Activated CD8-positive, alpha-beta T cell treated with anti-CD3 and anti-CD28 coated beads for 36 hours (primary cell): ENCODE measurements at regions not wholly inside any gene's neighbourhood (a gene's known extent, or its start where the extent isn't known, plus 50 kb on each side); places are given as distances from the start of the nearest gene placed in this dataset.
"Not testable (repeated sequence)": the region's sequence is repeated elsewhere in the genome, so short reads cannot be mapped to it uniquely, and the experiment has no call there.

Experiments used
- ATAC-seq: fragments of 200-7000 bp; cut with Tn5 transposase; one replicate; pipeline ENCODE4 v1.10.0; 2021; ENCODE audit warnings: mild to moderate bottlenecking, moderate library complexity
- CTCF ChIA-PET: fragments of 350-600 bp; sonication (Branson Sonifier 250); formaldehyde crosslinking; loops from one replicate; lab custom pipeline; 2021; ENCODE audit warnings: antibody characterized with exemption; lab: Charles Lee
- POLR2A ChIA-PET: fragments of 350-600 bp; sonication (Branson Sonifier 250); formaldehyde crosslinking; loops from one replicate; lab custom pipeline; 2021; ENCODE audit warnings: antibody characterized with exemption; lab: Charles Lee
- DNase-seq: peaks from one replicate; pipeline ENCODE4 v3.0.0-alpha.2; 2020
- H3K27ac Mint-ChIP-seq: one replicate; pipeline ENCODE4 v1.8.0; 2021; ENCODE audit warnings: mild to moderate bottlenecking, mixed read lengths
- H3K27me3 Mint-ChIP-seq: one replicate; pipeline ENCODE4 v1.8.0; 2021; ENCODE audit warnings: mixed read lengths
- H3K36me3 Mint-ChIP-seq: one replicate; pipeline ENCODE4 v1.8.0; 2021; ENCODE audit warnings: low read depth, mixed read lengths
- H3K4me1 Mint-ChIP-seq: one replicate; pipeline ENCODE4 v1.8.0; 2021; ENCODE audit warnings: low read depth, mixed read lengths
- H3K4me3 Mint-ChIP-seq: one replicate; pipeline ENCODE4 v1.8.0; 2021; ENCODE audit warnings: mild to moderate bottlenecking, moderate library complexity, mixed read lengths
- H3K9me3 Mint-ChIP-seq: one replicate; pipeline ENCODE4 v1.8.0; 2021; ENCODE audit warnings: mixed read lengths
- CTCF ChIP-seq: fragments of 200-600 bp; IDR thresholded peaks from one replicate; pipeline ENCODE4 v1.8.0; 2022; ENCODE audit warnings: antibody characterized with exemption, mild to moderate bottlenecking
- intact Hi-C: fragments of 100-400 bp; cut with micrococcal nuclease; formaldehyde crosslinking; loops from one replicate; pipeline ENCODE4 v1.10.0; 2022

DNA sequence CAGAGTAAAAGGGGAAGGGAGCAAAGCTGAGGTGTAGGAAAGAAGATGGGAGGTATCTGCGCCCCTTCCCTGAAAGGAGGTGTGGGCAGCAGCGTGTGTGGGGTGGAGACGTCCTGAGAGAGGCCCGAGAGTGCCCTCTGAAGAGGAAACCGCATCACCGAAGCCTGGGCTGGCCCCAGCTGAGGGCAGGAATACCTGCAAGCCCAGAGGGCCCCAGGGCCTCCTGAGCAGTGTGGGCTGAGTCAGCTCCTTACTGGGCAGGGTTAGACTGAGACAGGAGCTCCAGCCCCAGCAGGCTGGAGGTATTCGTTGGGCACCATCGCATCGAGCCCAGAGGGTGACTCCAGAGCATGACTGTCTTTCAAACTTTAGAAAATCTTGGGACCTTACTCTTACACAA lies 534.0 kb upstream of the B3GAT1 start:
- Mint-ChIP-seq H3K4me1 (no peaks in the 10 kb centered on the region), H3K36me3 (no peaks in the 10 kb centered on the region), H3K9me3 (no peaks in the 10 kb centered on the region), H3K4me3 (no peak overlapping the region), H3K27ac (no peak overlapping the region), H3K27me3 (peaks cover 6% of the 10 kb centered on the region)
- no peak for DNase-seq
- CTCF ChIA-PET = no interaction called here
- POLR2A ChIA-PET = no interaction called here
- intact Hi-C loops = no loop called here
- no peak for ATAC-seq
- TF ChIP-seq CTCF = no peak

DNA sequence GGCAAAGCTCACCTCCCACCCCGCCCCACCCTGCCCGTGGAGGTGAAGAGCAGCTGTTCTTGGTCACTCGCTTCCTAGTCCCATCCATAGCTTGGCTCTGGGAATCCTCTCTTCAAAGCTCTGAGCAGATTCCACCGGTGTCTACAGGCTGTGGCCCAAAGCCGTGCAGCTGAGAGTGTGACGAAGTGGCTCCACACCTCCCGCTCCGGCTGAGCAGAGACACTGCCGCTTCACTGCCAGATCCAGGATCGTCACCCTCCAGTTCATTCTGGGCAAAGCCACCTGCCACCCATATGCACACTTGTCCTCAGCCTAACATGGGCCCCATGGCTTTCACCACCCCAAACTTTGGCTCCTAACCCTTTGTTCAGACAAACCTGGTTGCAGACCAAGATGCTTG lies 532.9 kb upstream of the B3GAT1 start:
- Mint-ChIP-seq H3K27ac (no peak overlapping the region), H3K4me1 (no peaks in the 10 kb centered on the region), H3K27me3 (peaks cover 6% of the 10 kb centered on the region), H3K36me3 (no peaks in the 10 kb centered on the region), H3K4me3 (no peak overlapping the region), H3K9me3 (no peaks in the 10 kb centered on the region)
- ChIA-PET POLR2A (no interaction called here), CTCF (no interaction called here)
- DNase-seq = no peak
- ATAC-seq = no peak
- no peak for TF ChIP-seq CTCF
- intact Hi-C loops = no loop called here

- no peak for TF ChIP-seq CTCF
- ATAC-seq = no peak
- CTCF ChIA-PET = no interaction called here
Observed at GRCh38 chr11:134944131-134944530, 532.1 kb upstream of the B3GAT1 start.

GRCh38 chr11:134943544-134943943 lies 531.5 kb upstream of the B3GAT1 start:
- no peak for ATAC-seq
- TF ChIP-seq CTCF = no peak
- ChIA-PET CTCF (no interaction called here), POLR2A (no interaction called here)
- H3K9me3 Mint-ChIP-seq = no peaks in the 10 kb centered on the region
- no peaks in the 10 kb centered on the region for H3K4me1 Mint-ChIP-seq
- H3K27me3 Mint-ChIP-seq = peaks cover 6% of the 10 kb centered on the region
- H3K4me3 Mint-ChIP-seq = no peak overlapping the region
- no peak overlapping the region for H3K27ac Mint-ChIP-seq
- no peaks in the 10 kb centered on the region for H3K36me3 Mint-ChIP-seq
- intact Hi-C loops = no loop called here
- DNase-seq = no peak

More at GRCh38 chr11:134944131-134944530, 532.1 kb upstream of the B3GAT1 start:
- Mint-ChIP-seq H3K4me3 (no peak overlapping the region), H3K4me1 (no peaks in the 10 kb centered on the region), H3K36me3 (no peaks in the 10 kb centered on the region), H3K27ac (no peak overlapping the region), H3K9me3 (no peaks in the 10 kb centered on the region), H3K27me3 (peaks cover 6% of the 10 kb centered on the region)
- intact Hi-C loops = no loop called here
- POLR2A ChIA-PET = no interaction called here
- DNase-seq = no peak

DNA sequence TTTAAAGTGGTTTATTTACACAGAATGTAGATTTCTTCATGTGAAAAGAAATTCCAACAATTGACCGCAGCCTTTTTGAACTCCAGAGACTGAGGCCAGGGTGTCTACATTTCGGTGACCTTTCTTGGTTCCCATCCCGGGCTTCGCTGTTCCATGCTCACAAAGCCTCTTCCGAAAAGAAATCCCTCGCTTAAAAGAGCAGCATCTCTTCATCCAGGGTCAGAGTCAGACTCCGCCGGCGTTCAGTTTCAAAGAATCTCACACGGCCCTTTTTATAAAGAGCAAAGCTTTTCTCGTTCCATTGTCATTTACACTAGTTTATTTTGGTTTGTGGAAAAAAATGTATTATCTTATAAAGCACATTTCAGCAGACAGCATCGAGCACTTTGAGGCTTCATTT lies 530.6 kb upstream of the B3GAT1 start:
- no peak overlapping the region for H3K4me3 Mint-ChIP-seq
- H3K36me3 Mint-ChIP-seq = no peaks in the 10 kb centered on the region
- DNase-seq (no peak), ATAC-seq (no peak)
- TF ChIP-seq CTCF = no peak
- no peaks in the 10 kb centered on the region for H3K4me1 Mint-ChIP-seq
- intact Hi-C loops = no loop called here
- peaks cover 6% of the 10 kb centered on the region for H3K27me3 Mint-ChIP-seq
- H3K27ac Mint-ChIP-seq = no peak overlapping the region
- CTCF ChIA-PET = no interaction called here
- no peaks in the 10 kb centered on the region for H3K9me3 Mint-ChIP-seq
- POLR2A ChIA-PET = no interaction called here

- H3K4me3 Mint-ChIP-seq, H3K4me1 Mint-ChIP-seq, H3K27ac Mint-ChIP-seq, H3K9me3 Mint-ChIP-seq, ATAC-seq, POLR2A ChIA-PET, H3K36me3 Mint-ChIP-seq, H3K27me3 Mint-ChIP-seq, intact Hi-C loops: not testable (repeated sequence)
- CTCF ChIA-PET = interaction anchor here (1.1 kb wide), 1 partner anchor 10 kb away, joined by 3 read pairs; no protein-coding TSS in a partner anchor
- DNase-seq = peak; percentile 14
Observed at GRCh38 chr11:134941936-134942600, 530.0 kb upstream of the B3GAT1 start.
